ENCODE measurements at regions not wholly inside any gene's neighbourhood (a gene's known extent, or its start where the extent isn't known, plus 50 kb on each side); places are given as distances from the start of the nearest gene placed in this dataset.
"Not testable (repeated sequence)": the region's sequence is repeated elsewhere in the genome, so short reads cannot be mapped to it uniquely, and the experiment has no call there.

GRCh38 chr18:54662986-54663385, 71.9 kb downstream of the DYNAP start:
- DNase-seq (ENCODE audit: extremely low read depth in 1 of 2, low read depth in 1 of 2) = no peak

GRCh38 chr18:54669701-54670100, 78.7 kb downstream of the DYNAP start:
- not testable (repeated sequence) for DNase-seq (ENCODE audit: extremely low read depth in 1 of 2, low read depth in 1 of 2)

GRCh38 chr18:54671291-54671881, 80.3 kb downstream of the DYNAP start:
- no peak for DNase-seq (ENCODE audit: extremely low read depth in 1 of 2, low read depth in 1 of 2)

- DNase-seq (ENCODE audit: extremely low read depth in 1 of 2, low read depth in 1 of 2) = no peak
Observed at GRCh38 chr18:54672109-54672508, 81.1 kb downstream of the DYNAP start.

- DNase-seq (ENCODE audit: extremely low read depth in 1 of 2, low read depth in 1 of 2) = no peak
Observed at GRCh38 chr18:54672846-54673475, 81.9 kb downstream of the DYNAP start.

- DNase-seq (ENCODE audit: extremely low read depth in 1 of 2, low read depth in 1 of 2) = no peak
Observed at GRCh38 chr18:54673936-54674335, 82.9 kb downstream of the DYNAP start.

- DNase-seq (ENCODE audit: extremely low read depth in 1 of 2, low read depth in 1 of 2) = no peak
Observed at GRCh38 chr18:54675076-54675475, 84.0 kb downstream of the DYNAP start.

- DNase-seq (ENCODE audit: extremely low read depth in 1 of 2, low read depth in 1 of 2) = no peak
Observed at GRCh38 chr18:54679318-54680149, 88.5 kb downstream of the DYNAP start.

- DNase-seq (ENCODE audit: extremely low read depth in 1 of 2, low read depth in 1 of 2) = no peak
Observed at GRCh38 chr18:54684784-54685183, 93.7 kb downstream of the DYNAP start.

- no peak for DNase-seq (ENCODE audit: extremely low read depth in 1 of 2, low read depth in 1 of 2)
Observed at GRCh38 chr18:54689319-54689718, 98.3 kb downstream of the DYNAP start.

GRCh38 chr18:54690198-54690597, 99.2 kb downstream of the DYNAP start:
- DNase-seq (ENCODE audit: extremely low read depth in 1 of 2, low read depth in 1 of 2) = no peak

- no peak for DNase-seq (ENCODE audit: extremely low read depth in 1 of 2, low read depth in 1 of 2)
Observed at GRCh38 chr18:54692463-54692862, 101.4 kb downstream of the DYNAP start.

- no peak for DNase-seq (ENCODE audit: extremely low read depth in 1 of 2, low read depth in 1 of 2)
Observed at GRCh38 chr18:54696616-54697293, 105.7 kb downstream of the DYNAP start.

GRCh38 chr18:54700580-54700979, 109.5 kb downstream of the DYNAP start:
- no peak for DNase-seq (ENCODE audit: extremely low read depth in 1 of 2, low read depth in 1 of 2)

GRCh38 chr18:54702686-54703085, 111.6 kb downstream of the DYNAP start:
- no peak for DNase-seq (ENCODE audit: extremely low read depth in 1 of 2, low read depth in 1 of 2)

GRCh38 chr18:54710074-54710899, 118.0 kb upstream of the RAB27B start:
- DNase-seq (ENCODE audit: extremely low read depth in 1 of 2, low read depth in 1 of 2) = no peak

- DNase-seq (ENCODE audit: extremely low read depth in 1 of 2, low read depth in 1 of 2) = no peak
Observed at GRCh38 chr18:54710900-54711281, 117.4 kb upstream of the RAB27B start.

GRCh38 chr18:54712306-54712705, 116.0 kb upstream of the RAB27B start:
- DNase-seq (ENCODE audit: extremely low read depth in 1 of 2, low read depth in 1 of 2) = no peak

GRCh38 chr18:54712758-54713157, 115.5 kb upstream of the RAB27B start:
- no peak for DNase-seq (ENCODE audit: extremely low read depth in 1 of 2, low read depth in 1 of 2)

GRCh38 chr18:54713386-54713785, 114.9 kb upstream of the RAB27B start:
- no peak for DNase-seq (ENCODE audit: extremely low read depth in 1 of 2, low read depth in 1 of 2)

- no peak for DNase-seq (ENCODE audit: extremely low read depth in 1 of 2, low read depth in 1 of 2)
Observed at GRCh38 chr18:54714851-54715250, 113.4 kb upstream of the RAB27B start.
